Lung (tissue), 11 donors: ENCODE measurements at regions not wholly inside any gene's neighbourhood (a gene's known extent, or its start where the extent isn't known, plus 50 kb on each side); places are given as distances from the start of the nearest gene placed in this dataset.

Source experiments
- ATAC-seq: fragments of 200-7000 bp; cut with Tn5 transposase; one replicate; pipeline ENCODE4 v1.9.1; 2020; ENCODE audit warnings: moderate number of reproducible peaks; ENCODE audit not compliant: insufficient read depth, low FRiP score
- DNase-seq, 3 donors: peaks; one replicate each; pipeline ENCODE4 v3.0.0-alpha.2; 2013 to 2017
- H3K27ac ChIP-seq, 2 donors: one replicate each; pipeline ENCODE4 v1.5.1; 2013; ENCODE audit warnings: mild to moderate bottlenecking in 2 of 2, moderate library complexity in 2 of 2, control low read depth in 1 of 2, inconsistent platforms in 1 of 2, low read depth in 1 of 2, low read length in 1 of 2
- H3K27me3 ChIP-seq, 3 donors: one replicate each; pipeline ENCODE4 v1.5.1; 2013; ENCODE audit warnings: low read length in 2 of 3; ENCODE audit not compliant: control insufficient read depth in 3 of 3, insufficient read depth in 3 of 3
- H3K36me3 ChIP-seq, 4 donors: one replicate each; pipeline ENCODE4 v1.5.1; 2013; ENCODE audit warnings: low read length in 4 of 4, mild to moderate bottlenecking in 1 of 4, moderate library complexity in 1 of 4; ENCODE audit not compliant: control insufficient read depth in 4 of 4, insufficient read depth in 4 of 4
- H3K4me1 ChIP-seq, 5 donors: one replicate each; pipeline ENCODE4 v1.5.1; 2013; ENCODE audit warnings: low read length in 5 of 5, mild to moderate bottlenecking in 2 of 5, moderate library complexity in 1 of 5; ENCODE audit not compliant: control insufficient read depth in 5 of 5, insufficient read depth in 5 of 5
- H3K4me3 ChIP-seq: one replicate; pipeline ENCODE4 v1.5.1; 2013; ENCODE audit warnings: mild to moderate bottlenecking, control low read depth, moderate library complexity
- H3K9ac ChIP-seq, 2 donors: one replicate each; pipeline ENCODE4 v1.5.1; 2013; ENCODE audit warnings: low read length in 2 of 2, control low read depth in 1 of 2; ENCODE audit not compliant: insufficient read depth in 1 of 2
- H3K9me3 ChIP-seq, 4 donors: one replicate each; pipeline ENCODE4 v1.5.1; 2013; ENCODE audit warnings: low read length in 3 of 4, mild to moderate bottlenecking in 1 of 4, moderate library complexity in 1 of 4; ENCODE audit not compliant: control insufficient read depth in 4 of 4, insufficient read depth in 3 of 4
- WGBS, 2 donors: extraction: QIAGEN DNeasy Blood & Tissue Kit; methylation state at CpG; one replicate each; pipeline ENCODE4 v1.1.7; 2013; 5-methylcytosine and 5-hydroxymethylcytosine counted together
- TF ChIP-seq, protein P1 (sequence below): IDR thresholded peaks from 2 replicates; pipeline ENCODE4 v1.5.1; 2012; ENCODE audit warnings: mild to moderate bottlenecking; ENCODE audit errors: control extremely low read depth, extremely low read depth
- donor health status: control.
- donor health status: control.
- donor health status: Bipolar disorder and iron deficiency.
- donor health status: healthy.
- donor health status: DM: yes; HTN: yes; CAD: no.

DNA sequence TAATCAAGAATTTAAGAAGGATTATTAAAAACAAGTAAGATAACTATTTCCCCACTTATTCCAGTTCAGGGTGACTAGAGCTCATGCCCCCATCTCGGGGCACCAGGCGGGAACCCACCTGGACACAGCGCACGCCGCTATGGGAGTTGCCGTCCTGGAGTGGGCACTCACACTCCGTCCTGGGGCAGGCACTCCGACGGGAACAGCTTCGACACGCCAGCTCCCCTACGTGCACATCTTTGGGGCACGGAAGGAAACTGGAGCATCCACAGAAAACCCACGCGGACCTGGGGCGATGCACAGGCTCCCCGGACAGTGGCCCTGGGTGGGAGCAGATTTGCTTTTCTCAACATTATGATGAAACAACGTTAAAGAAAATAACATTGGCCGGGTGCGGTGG lies 52.0 kb upstream of the GATA5 start:
- Histone ChIP-seq H3K4me1 (peaks cover 0 to 55% (median 8%) of the 10 kb centered on the region in 5 donors), H3K27ac (no peak overlapping the region), H3K36me3 (no peaks in the 10 kb centered on the region), H3K9me3 (peaks cover 0 to 5% (median 0%) of the 10 kb centered on the region in 4 donors), H3K4me3 (no peak overlapping the region), H3K27me3 (peaks cover 0 to 11% (median 8%) of the 10 kb centered on the region in 3 donors), H3K9ac (no peak overlapping the region)
- DNase-seq: no peak
- WGBS, 2 donors: 91% methylated on average over 20 of the region's 20 CpGs
- TF ChIP-seq, protein P1, sequence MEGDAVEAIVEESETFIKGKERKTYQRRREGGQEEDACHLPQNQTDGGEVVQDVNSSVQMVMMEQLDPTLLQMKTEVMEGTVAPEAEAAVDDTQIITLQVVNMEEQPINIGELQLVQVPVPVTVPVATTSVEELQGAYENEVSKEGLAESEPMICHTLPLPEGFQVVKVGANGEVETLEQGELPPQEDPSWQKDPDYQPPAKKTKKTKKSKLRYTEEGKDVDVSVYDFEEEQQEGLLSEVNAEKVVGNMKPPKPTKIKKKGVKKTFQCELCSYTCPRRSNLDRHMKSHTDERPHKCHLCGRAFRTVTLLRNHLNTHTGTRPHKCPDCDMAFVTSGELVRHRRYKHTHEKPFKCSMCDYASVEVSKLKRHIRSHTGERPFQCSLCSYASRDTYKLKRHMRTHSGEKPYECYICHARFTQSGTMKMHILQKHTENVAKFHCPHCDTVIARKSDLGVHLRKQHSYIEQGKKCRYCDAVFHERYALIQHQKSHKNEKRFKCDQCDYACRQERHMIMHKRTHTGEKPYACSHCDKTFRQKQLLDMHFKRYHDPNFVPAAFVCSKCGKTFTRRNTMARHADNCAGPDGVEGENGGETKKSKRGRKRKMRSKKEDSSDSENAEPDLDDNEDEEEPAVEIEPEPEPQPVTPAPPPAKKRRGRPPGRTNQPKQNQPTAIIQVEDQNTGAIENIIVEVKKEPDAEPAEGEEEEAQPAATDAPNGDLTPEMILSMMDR: no peak
- ATAC-seq: no peak

DNA sequence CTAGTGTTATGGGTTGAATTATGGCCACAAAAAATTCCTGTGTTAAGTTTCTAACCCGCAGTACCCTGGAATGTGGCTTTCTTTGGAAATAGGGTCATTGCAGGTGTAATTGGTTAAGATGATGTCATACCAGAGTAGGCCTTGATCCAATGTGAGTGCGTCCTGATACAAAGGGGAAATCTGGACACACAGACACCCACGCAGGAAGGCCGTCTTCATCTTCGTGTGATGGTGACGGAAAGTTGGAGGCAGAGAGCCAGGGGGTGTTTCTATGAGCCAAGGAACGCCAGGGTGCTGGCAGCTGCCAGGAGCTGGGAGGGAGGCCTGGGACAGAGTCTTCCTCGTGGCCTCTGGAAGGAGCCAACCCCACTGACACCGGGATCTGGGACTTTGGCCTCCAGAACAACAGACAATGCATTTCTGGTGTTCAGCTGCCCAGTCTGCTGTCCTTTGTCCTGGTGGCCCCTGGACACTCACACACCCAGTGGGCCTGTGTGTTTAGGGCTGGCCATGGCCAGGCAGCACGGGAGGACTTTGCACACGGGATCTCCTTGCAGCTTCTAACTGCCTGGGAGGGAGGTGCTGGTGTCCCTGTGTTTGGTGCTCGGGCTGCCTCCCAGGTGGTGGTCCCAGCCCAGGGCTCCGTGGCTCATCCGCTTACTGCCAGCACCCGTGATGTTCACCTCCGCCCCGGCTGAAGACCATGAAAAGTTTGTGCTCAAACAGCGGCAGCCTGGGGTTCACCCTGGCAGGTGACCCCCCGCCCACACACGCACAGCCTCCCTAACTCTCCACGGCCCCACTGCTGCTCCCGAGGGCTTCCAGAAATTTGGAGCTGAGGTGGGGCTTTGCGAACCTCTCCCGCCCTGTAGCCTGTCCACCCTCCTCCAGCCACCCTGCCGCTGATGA lies 53.4 kb upstream of the GATA5 start:
- Histone ChIP-seq H3K9me3 (peaks cover 0 to 5% (median 0%) of the 10 kb centered on the region in 4 donors), H3K4me1 (peaks cover 0 to 44% (median 8%) of the 10 kb centered on the region in 5 donors), H3K9ac (no peak overlapping the region), H3K4me3 (no peak overlapping the region), H3K36me3 (no peaks in the 10 kb centered on the region), H3K27me3 (peaks cover 0 to 11% (median 4%) of the 10 kb centered on the region in 3 donors), H3K27ac (no peak overlapping the region)
- DNase-seq (no peak), ATAC-seq (no peak)
- 73 to 84% methylated on average over 25 of the region's 25 CpGs for WGBS, 2 donors
- TF ChIP-seq, protein P1: no peak

DNA sequence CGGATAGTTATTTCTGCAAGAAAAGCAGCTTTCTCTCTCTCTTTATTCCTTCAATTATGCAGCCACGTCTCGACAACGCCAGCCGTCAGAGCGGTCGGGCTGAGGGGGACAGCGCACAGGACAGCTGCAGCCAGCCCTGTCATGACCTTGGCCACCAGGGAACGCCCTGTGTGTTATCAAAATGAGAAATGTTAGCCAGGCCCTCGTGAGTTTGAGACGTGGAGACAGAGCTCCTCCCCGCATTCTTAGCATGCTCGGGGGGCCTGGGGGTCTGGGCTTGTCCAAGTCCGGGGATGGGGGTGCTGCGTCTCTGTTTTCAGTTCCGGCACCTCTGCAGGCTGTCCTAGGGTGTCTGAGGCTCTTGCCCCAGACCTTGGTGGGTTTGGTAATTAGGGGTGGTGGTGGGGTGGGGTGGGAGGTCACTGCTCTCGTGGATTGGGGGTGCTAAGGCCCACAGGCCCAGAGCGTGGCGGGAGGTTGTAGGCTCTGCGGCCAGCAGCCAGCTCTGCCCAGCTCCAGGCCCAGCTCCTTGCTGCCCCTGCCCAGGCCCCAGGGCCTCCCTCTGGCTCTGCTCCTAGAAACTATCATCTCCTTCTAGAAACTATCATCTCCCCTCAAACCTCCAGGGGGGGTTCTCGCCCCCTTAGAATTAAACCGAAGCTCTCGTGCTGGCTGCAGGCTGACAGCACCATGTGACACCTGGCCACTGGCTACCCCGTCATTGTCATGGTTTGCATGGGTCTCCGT lies 54.3 kb upstream of the GATA5 start:
- no peak overlapping the region for H3K9ac ChIP-seq
- H3K4me1 ChIP-seq: peaks cover 0 to 36% (median 8%) of the 10 kb centered on the region in 5 donors
- H3K27me3 ChIP-seq: peaks cover 0 to 4% (median 3%) of the 10 kb centered on the region in 3 donors
- peaks cover 0 to 5% (median 0%) of the 10 kb centered on the region in 4 donors for H3K9me3 ChIP-seq
- H3K36me3 ChIP-seq: no peaks in the 10 kb centered on the region
- no peak overlapping the region for H3K4me3 ChIP-seq
- 53 to 74% methylated on average over 25 of the region's 25 CpGs for WGBS, 2 donors
- ATAC-seq (no peak), DNase-seq (peak; percentile 55 to 70 (median 64))
- TF ChIP-seq, protein P1: no peak
- no peak overlapping the region for H3K27ac ChIP-seq
